GM19099 (cell line): ENCODE measurements at regions not wholly inside any gene's neighbourhood (a gene's known extent, or its start where the extent isn't known, plus 50 kb on each side); places are given as distances from the start of the nearest gene placed in this dataset.

Experiments used
- POLR2A ChIP-seq: IDR thresholded peaks from 3 replicates; pipeline ENCODE4 v1.6.1; 2011; ENCODE audit warnings: low read depth; ENCODE audit not compliant: insufficient read length; ENCODE audit errors: extremely low read depth

DNA sequence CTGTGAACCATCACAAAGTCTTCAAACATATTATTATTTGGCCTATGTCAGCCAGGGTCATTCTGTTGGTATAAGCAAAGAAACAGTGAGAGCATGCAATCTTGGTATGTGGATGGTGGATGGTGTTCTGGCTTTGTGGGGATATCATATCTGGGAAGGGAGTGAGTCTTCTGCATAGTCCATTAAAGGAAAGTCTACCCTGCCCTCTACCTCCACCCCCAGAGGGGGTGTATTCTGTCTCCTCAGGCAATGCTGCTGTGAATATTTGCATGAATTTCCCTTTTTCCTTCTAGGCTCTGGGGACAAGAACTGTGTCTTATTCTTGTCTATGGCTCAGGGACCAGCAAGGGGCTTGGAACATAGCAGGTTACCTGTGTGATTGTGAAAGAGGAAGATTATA lies 495.8 kb downstream of the PDCD6IP start:
- TF ChIP-seq POLR2A = no peak

DNA sequence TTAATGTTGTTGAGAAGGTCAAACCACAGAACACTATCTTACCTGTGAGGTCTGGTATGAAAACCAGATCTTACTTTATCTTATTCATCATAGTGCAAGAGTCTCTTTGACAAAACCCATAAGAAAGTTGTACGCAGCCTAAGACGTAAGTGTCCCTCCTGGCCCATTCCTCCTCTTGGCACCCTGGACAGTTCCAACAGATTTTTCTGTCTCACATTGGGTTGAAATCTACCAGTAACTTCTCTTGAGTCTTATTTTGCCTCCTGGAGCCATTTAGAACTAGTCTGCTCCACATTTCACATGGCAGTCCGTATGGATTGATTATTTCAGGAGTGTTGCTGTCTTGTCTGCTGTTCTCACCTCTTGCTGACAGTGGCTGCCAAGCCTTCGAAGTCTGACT lies 498.4 kb downstream of the PDCD6IP start:
- TF ChIP-seq POLR2A = no peak

DNA sequence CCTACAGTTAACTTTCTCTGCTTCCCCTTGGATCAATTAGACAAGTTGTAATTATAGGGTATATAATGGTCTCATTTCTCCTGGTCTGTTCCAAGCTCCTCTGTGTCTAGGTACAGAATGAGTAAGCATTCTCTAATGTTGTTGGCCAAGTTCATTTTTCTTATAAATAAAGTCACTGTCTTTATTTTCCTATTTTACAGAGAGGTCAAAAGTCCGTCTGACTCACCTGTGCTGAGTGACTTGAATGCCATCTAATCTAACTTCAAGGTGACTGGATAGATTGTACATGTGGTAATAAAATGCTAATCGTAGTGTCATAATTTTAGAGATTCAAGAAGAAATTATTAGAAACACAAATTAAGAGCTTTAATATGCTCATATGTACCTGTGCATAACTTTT lies 500.2 kb downstream of the PDCD6IP start:
- TF ChIP-seq POLR2A = no peak

DNA sequence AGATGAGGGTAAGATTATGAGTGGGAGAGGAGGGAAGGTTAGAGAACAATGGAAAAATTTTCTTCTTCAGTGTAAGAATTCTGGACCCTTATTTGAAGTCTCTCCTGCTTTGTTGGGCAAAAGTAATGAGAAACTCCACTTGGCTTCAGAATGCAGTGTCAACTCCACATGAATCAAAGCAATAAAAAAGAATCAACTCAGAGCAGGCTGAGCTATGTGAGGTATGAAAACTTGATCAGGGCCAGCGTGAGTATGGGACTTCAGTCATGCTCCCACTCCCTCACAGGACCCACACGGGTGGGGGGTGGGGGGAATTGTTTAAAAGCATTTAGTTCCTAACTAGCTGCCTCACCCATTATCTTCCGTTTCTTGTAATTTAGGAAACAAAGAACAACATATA lies 502.2 kb downstream of the PDCD6IP start:
- no peak for TF ChIP-seq POLR2A

DNA sequence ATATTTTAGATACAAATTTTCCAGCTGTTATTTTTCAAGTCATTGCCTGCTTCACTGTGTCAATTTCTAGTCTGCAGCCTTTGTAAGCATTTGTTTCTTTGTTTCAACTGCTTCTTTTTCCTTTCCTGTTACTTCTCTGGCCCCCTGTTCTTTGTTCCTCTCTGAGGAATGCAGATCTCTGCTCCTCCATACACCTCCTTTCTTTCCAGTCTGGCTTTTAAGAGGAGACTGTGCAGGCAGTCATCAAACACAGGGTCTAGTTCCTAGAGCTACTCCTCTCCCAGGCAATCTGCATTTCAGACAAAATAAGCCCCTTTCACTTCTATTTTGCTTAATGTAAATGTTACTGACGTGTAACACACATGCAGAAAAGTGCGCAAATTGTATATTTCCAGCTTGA lies 502.9 kb downstream of the PDCD6IP start:
- TF ChIP-seq POLR2A = no peak

DNA sequence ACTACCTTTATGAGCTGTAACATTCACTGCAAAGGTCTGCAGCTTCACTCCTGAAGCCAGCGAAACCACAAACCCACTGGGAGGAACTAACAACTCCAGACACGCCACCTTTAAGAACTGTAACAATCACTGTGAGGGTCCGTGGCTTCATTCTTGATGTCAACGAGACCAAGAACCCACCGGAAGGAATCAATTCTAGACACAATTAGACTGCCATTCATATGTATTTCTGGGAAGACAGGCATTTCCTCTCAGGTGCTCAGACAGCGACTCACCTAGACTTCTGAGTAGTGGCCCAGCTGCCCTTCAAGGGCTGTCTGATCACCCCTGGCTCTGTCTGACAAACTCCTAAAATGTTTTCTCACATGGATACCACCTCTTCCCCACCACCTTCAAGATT lies 506.8 kb downstream of the PDCD6IP start:
- no peak for TF ChIP-seq POLR2A

DNA sequence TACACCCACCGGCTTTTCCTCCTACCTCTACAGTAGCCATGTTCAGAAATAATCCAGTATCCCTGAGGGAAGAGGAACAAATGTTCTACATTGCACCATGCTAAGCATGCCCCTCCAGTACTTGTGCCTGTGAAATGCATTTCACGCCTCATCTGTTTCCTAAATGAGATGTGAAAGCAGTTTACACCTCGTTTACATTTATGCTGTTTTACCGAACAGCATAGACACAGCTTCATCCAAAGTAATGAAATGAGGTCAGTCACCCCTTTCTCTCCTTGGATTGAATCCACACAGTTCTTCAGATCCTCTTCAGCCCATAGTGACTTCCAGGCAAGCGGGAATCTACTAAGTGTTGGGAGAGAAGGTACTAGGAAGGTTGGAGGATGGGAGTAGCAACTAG lies 514.3 kb downstream of the PDCD6IP start:
- TF ChIP-seq POLR2A = no peak

DNA sequence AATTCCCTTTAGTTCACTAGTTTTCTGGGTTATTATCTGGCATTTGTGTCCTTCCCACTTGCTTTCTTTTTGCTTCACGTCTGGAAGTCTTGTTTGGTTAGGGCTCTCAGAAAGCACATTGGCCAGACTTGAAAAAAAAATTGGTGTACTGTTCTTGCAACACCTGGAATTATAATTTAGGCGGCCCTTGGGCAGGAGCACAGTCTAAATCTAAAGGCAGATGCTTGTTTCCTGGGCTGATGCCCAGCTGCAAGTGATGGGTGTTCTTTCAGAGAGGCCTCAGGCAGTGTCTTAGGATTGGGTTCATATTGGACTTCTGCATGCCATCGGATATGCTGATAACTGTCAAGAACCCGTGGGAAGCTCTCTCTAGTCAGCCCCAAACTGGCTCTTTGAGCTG lies 521.5 kb downstream of the PDCD6IP start:
- TF ChIP-seq POLR2A = no peak

DNA sequence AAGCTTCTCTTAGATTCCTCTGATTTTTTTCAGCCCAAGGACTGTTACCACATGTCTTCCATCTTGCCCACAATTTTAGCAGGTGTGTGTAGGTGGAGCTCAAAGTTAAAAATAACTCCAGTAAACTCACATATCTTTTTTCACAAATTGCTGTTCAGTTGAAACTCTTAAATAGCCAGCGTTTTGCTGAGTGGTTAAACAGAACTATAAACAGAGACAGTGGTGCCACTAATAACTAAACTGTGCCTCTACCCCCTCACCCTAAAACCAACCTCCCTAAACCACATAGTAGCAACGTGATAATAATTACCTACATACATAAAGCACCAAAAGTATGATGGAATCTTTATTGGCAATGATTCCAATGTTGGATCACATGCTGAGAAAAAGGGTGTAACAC lies 525.1 kb downstream of the PDCD6IP start:
- no peak for TF ChIP-seq POLR2A

DNA sequence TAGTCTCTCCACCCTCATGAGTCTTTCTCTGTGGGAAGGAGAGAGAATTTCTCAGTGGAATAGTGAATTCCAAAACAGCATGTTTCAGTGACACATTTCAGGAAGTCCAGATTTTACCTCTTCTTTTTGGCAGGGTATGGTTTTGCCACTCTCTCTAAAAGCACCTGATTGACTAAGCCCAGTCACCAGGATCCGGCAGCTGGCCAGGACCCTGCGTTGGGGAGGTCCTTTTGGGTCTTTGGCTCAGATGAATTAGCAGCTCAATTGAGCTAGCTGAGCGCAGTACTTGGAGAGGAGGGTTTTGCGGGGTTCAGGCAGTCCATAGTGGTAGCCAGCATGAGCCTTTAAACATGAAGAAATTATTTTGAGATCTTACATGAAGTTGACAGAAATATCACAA lies 548.2 kb downstream of the PDCD6IP start:
- TF ChIP-seq POLR2A = no peak

DNA sequence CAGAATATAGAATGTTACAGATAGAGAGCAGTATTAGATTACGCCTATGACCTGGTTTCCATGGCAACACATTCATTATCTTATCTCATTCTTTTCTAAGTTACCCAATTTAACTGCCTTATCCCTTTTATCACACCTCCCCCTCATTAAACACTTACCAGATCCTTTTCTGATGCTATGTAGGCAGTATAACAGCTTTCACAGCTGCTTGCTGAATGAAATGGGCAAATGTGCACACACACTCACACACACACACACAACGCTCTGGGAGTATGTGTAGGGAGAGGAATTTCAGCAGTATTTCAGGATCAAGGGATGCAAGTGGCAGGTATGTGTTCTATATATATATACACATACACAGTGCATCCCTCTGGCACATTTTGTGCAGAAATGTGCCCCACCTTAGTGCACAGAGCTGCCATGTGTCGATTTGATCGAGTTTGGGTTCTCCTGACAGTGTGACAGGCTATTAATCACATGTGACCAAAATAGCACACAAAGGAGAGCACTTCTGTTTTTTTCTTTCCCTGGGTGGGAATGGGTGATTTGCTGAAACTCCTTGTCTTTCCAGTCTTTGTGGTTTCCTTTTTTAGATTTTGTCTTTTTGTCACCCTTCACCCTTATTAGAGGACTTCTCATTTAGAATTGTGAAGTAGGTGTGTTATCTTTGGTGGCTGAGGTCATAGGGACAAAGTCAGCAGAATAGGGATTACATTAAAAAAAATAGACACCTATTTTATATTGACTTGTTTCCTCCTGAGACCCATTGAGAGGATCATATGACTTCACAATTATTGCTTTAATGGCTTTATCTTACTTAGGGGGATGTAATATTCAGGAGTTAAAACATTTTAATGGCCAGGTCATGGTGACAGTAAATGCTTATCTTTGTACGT lies 553.7 kb downstream of the PDCD6IP start:
- TF ChIP-seq POLR2A = no peak

DNA sequence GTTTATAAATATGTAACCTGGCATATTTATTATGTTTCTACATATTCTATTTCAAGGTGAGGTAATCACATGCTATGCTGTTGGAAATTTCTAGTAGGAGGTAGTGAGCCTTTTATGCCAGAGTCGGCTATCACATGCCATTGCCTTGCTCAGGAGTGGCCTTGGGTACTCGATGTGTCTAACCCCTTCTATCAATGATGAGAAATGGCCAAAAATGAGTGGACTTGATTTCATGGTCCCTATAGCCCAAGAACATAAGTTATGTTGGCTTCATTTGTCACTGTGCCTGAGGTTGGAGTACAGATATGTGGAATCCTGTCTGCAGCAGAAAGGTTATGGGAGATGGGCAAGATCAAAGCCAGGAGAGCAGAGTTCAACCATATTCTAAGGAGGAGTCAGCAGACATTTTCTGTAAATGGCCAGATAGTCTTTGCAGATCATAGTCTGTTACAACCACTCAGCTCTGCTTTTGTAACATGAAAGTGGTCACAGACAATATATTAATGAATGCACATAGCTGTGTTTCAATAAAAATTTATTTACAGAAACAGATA lies 554.4 kb downstream of the PDCD6IP start:
- TF ChIP-seq POLR2A = no peak

DNA sequence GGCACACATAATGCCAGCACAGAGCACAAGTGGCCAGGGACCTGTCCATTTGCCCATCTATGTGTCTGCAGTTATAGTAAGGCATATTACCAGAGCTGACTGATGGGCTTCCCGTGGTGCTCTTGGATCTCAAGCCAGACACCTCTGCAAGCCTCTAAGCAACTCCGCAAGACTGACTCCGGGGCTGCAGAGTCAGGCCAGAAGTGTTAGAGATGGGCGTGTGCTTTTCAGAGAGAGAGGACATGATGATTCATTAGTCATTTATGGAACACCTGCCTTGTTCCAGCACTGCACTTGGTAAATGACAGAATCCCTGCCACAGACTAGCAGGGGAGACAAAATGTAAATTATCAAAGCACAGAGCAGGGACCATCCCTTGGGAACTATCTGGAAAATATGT lies 559.0 kb downstream of the PDCD6IP start:
- no peak for TF ChIP-seq POLR2A

DNA sequence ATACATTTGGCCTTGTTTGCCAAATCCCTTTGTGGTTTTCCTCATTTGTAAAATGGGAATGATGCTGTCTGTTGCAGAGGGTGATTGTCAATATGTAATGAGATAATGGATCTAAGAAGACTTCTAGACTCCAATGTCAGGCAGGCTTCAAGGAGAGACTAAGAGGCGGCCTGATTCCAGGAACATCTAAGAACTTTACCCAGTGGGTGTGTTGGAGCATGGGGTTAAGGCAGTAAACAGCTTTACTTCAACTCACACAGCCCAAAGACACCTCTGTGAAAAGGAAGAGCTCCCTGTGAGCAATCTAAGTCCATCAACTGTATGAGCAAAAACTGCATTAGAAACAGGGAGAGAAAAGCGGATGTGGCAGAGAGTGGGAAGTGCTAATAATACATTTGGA lies 560.6 kb downstream of the PDCD6IP start:
- TF ChIP-seq POLR2A = no peak

DNA sequence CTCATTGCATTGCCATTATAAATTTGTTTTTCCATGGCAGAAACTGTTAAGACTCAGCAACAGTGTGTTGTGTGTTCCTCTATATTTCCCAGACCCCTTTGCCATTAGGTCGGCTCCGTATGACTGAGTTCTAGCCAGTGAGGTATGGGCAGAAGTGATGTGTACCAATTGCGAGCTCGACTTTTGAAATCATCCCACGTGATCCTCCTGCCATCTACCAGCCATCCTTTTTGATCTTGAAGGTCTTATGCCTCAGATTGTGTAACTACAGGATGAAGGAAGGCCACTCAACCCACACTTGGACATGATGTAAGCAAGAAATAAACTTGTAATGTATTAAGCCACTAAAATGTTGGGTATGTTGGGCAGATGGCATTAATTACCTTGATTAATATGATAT lies 562.3 kb downstream of the PDCD6IP start:
- TF ChIP-seq POLR2A = no peak

DNA sequence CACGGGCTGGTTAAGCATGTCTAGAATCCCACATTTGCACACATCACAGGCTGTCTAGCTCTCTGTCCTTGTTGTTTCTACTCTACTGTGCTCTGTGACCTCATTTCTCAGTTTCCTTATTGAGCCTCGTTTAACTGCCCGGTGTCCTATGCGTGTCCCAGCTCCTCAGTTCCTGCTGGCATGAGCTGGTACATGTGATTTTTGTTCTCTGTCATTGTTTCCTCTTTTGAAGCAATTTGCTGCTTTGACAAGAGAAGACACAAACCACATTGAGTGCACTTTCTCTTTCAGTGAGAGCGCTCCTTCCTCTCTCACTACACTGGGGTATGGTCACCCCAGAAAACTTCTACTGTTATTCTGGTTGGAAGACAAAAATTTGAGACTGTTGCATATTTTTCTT lies 563.5 kb downstream of the PDCD6IP start:
- TF ChIP-seq POLR2A = no peak
